ENCODE measurements at regions not wholly inside any gene's neighbourhood (a gene's known extent, or its start where the extent isn't known, plus 50 kb on each side); places are given as distances from the start of the nearest gene placed in this dataset.

DNA sequence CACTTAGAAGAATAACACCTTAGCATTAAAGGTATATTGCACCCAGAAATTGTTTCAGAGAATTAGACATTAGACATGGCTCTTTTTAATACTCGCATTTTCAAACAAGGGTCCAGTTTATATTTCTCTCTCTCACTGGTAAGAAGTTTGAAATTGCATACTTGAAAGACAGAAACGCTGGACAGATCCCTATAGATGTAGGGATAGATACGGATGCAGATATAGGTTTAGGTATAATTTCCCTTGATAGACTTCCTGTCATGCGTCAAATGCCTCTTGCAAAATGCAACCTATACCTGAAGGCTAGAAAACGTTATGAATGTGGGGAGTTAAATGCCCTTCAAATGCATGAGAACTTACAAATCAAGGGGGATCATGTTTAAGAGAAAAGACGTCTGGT lies 99.4 kb upstream of the BCL6 start:
- WGBS (ENCODE audit: insufficient coverage): 94% methylated on average over 2 of the region's 6 CpGs
- H3K36me3 Mint-ChIP-seq: no peaks in the 10 kb centered on the region
- Histone ChIP-seq H3K4me2 (replicated peaks; ENCODE audit: extremely low read depth, low read length, poor library complexity, severe bottlenecking) (no peak overlapping the region), H3K4me3 (replicated peaks in 1 of 3; ENCODE audit: low read depth in 2 of 3, low read length in 3 of 3) (no peak overlapping the region), H3K9ac (ENCODE audit: insufficient read depth, low read length, poor library complexity, severe bottlenecking) (no peak overlapping the region), H3K79me2 (ENCODE audit: insufficient read depth, low read length) (no peaks in the 10 kb centered on the region), H3K36me3 (replicated peaks in 1 of 2; ENCODE audit: control insufficient read depth in 1 of 2, insufficient read depth in 2 of 2, low read length in 2 of 2) (no peaks in the 10 kb centered on the region), H2AFZ (ENCODE audit: insufficient read depth, low read depth, low read length, poor library complexity, severe bottlenecking) (no peak overlapping the region), H4K20me1 (ENCODE audit: insufficient read depth, low read length) (no peaks in the 10 kb centered on the region), H3K27ac (ENCODE audit: low read depth in 1 of 2, low read length in 2 of 2) (no peak overlapping the region), H3K4me1 (ENCODE audit: control insufficient read depth in 1 of 2, insufficient read depth in 2 of 2, low read length in 2 of 2) (peaks cover 11% of the 10 kb centered on the region in 2 donors), H3K9me3 (replicated peaks in 1 of 2; ENCODE audit: control insufficient read depth in 1 of 2, insufficient read depth in 1 of 2, low read length in 2 of 2) (no peaks in the 10 kb centered on the region), H3K27me3 (ENCODE audit: control insufficient read depth in 2 of 2, insufficient read depth in 2 of 2, low read length in 2 of 2) (no peaks in the 10 kb centered on the region)
- no peak overlapping the region for H3K4me3 Mint-ChIP-seq
- H3K9me3 Mint-ChIP-seq: no peaks in the 10 kb centered on the region
- H3K27ac Mint-ChIP-seq: no peak overlapping the region
- H3K4me1 Mint-ChIP-seq: peaks cover 12% of the 10 kb centered on the region
- intact Hi-C loops (cut with micrococcal nuclease): no loop called here
- DNase-seq: no peak
- peaks cover 0 to 2% (median 0%) of the 10 kb centered on the region in 3 donors for H3K27me3 Mint-ChIP-seq (ENCODE audit: low read depth in 3 of 3)
- TF ChIP-seq, protein P1, sequence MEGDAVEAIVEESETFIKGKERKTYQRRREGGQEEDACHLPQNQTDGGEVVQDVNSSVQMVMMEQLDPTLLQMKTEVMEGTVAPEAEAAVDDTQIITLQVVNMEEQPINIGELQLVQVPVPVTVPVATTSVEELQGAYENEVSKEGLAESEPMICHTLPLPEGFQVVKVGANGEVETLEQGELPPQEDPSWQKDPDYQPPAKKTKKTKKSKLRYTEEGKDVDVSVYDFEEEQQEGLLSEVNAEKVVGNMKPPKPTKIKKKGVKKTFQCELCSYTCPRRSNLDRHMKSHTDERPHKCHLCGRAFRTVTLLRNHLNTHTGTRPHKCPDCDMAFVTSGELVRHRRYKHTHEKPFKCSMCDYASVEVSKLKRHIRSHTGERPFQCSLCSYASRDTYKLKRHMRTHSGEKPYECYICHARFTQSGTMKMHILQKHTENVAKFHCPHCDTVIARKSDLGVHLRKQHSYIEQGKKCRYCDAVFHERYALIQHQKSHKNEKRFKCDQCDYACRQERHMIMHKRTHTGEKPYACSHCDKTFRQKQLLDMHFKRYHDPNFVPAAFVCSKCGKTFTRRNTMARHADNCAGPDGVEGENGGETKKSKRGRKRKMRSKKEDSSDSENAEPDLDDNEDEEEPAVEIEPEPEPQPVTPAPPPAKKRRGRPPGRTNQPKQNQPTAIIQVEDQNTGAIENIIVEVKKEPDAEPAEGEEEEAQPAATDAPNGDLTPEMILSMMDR (IDR thresholded peaks at IDR 0.05): no peak

DNA sequence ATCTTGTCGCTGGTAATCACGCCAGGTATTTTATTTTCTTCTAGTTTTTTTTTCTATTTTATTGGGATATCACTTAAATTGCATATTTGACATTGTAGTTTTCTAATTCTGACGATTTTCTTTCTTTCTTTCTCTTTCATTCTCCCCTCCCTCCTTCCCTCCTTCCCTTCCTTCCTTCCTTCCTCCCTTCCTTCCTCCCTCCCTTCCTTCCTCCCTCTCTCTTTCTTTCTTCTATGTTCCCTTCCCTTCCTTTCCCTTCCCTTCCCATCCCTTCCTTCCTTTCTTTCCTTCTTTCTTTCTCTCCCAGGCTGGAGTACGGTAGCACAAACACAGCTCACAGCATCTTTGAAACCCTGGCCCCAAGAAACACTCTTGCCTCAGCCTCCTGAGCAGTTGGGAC lies 100.6 kb upstream of the BCL6 start:
- Histone ChIP-seq H3K9me3 (replicated peaks in 1 of 2; ENCODE audit: control insufficient read depth in 1 of 2, insufficient read depth in 1 of 2, low read length in 2 of 2) (no peaks in the 10 kb centered on the region), H3K4me1 (ENCODE audit: control insufficient read depth in 1 of 2, insufficient read depth in 2 of 2, low read length in 2 of 2) (peaks cover 22% of the 10 kb centered on the region in 2 donors), H4K20me1 (ENCODE audit: insufficient read depth, low read length) (no peaks in the 10 kb centered on the region), H2AFZ (ENCODE audit: insufficient read depth, low read depth, low read length, poor library complexity, severe bottlenecking) (no peak overlapping the region), H3K36me3 (replicated peaks in 1 of 2; ENCODE audit: control insufficient read depth in 1 of 2, insufficient read depth in 2 of 2, low read length in 2 of 2) (no peaks in the 10 kb centered on the region), H3K4me2 (replicated peaks; ENCODE audit: extremely low read depth, low read length, poor library complexity, severe bottlenecking) (no peak overlapping the region), H3K27ac (ENCODE audit: low read depth in 1 of 2, low read length in 2 of 2) (no peak overlapping the region), H3K79me2 (ENCODE audit: insufficient read depth, low read length) (no peaks in the 10 kb centered on the region), H3K9ac (ENCODE audit: insufficient read depth, low read length, poor library complexity, severe bottlenecking) (no peak overlapping the region), H3K27me3 (ENCODE audit: control insufficient read depth in 2 of 2, insufficient read depth in 2 of 2, low read length in 2 of 2) (no peaks in the 10 kb centered on the region), H3K4me3 (replicated peaks in 1 of 3; ENCODE audit: low read depth in 2 of 3, low read length in 3 of 3) (no peak overlapping the region)
- H3K36me3 Mint-ChIP-seq: no peaks in the 10 kb centered on the region
- no peak for DNase-seq
- peaks cover 0 to 2% (median 0%) of the 10 kb centered on the region in 3 donors for H3K27me3 Mint-ChIP-seq (ENCODE audit: low read depth in 3 of 3)
- intact Hi-C loops (cut with micrococcal nuclease): no loop called here
- H3K9me3 Mint-ChIP-seq: no peaks in the 10 kb centered on the region
- H3K27ac Mint-ChIP-seq: no peak overlapping the region
- no peak overlapping the region for H3K4me3 Mint-ChIP-seq
- TF ChIP-seq, protein P1 (IDR thresholded peaks at IDR 0.05): no peak
- H3K4me1 Mint-ChIP-seq: peaks cover 23% of the 10 kb centered on the region
- 67% methylated on average over 2 of the region's 4 CpGs for WGBS (ENCODE audit: insufficient coverage)

Data from CD14-positive monocyte (primary cell).